Effector memory CD8-positive, alpha-beta T cell (primary cell): ENCODE measurements at regions not wholly inside any gene's neighbourhood (a gene's known extent, or its start where the extent isn't known, plus 50 kb on each side); places are given as distances from the start of the nearest gene placed in this dataset.

Experiments used
- ATAC-seq: fragments of 150-1000 bp; cut with Tn5 transposase; replicated peaks from 2 replicates; pipeline ENCODE4 v1.10.0; 2021; ENCODE audit warnings: mild to moderate bottlenecking, moderate library complexity
- DNase-seq, 3 experiments: peaks; one replicate each; pipeline ENCODE4 v3.0.0; 2021
- H3K27ac Mint-ChIP-seq, 2 donors: one replicate each; pipeline ENCODE4 v1.8.0; 2022; ENCODE audit warnings: mild to moderate bottlenecking in 2 of 2, mixed read lengths in 2 of 2, moderate library complexity in 2 of 2
- H3K27me3 Mint-ChIP-seq, 2 donors: one replicate each; pipeline ENCODE4 v1.8.0; 2022; ENCODE audit warnings: mixed read lengths in 2 of 2
- H3K36me3 Mint-ChIP-seq: one replicate; pipeline ENCODE4 v1.8.0; 2022; ENCODE audit warnings: mild to moderate bottlenecking, moderate library complexity, mixed read lengths; ENCODE audit not compliant: insufficient read depth
- H3K4me1 Mint-ChIP-seq, 2 donors: one replicate each; pipeline ENCODE4 v1.8.0; 2022; ENCODE audit warnings: low read depth in 2 of 2, mixed read lengths in 2 of 2
- H3K4me3 Mint-ChIP-seq, 2 donors: one replicate each; pipeline ENCODE4 v1.8.0; 2022; ENCODE audit warnings: mild to moderate bottlenecking in 2 of 2, mixed read lengths in 2 of 2, moderate library complexity in 2 of 2
- H3K9me3 Mint-ChIP-seq, 2 donors: one replicate each; pipeline ENCODE4 v1.8.0; 2022; ENCODE audit warnings: mixed read lengths in 2 of 2

GRCh38 chr1:81329041-81329440 is 471.7 kb upstream of the ADGRL2 start:
- H3K27ac Mint-ChIP-seq: no peak overlapping the region
- DNase-seq: no peak
- no peaks in the 10 kb centered on the region for H3K27me3 Mint-ChIP-seq

GRCh38 chr1:81327743-81328142 is 473.0 kb upstream of the ADGRL2 start:
- H3K27ac Mint-ChIP-seq: no peak overlapping the region
- no peaks in the 10 kb centered on the region for H3K36me3 Mint-ChIP-seq
- peaks cover 15% of the 10 kb centered on the region in 2 donors for H3K9me3 Mint-ChIP-seq
- no peak for ATAC-seq
- H3K27me3 Mint-ChIP-seq: no peaks in the 10 kb centered on the region
- no peaks in the 10 kb centered on the region for H3K4me1 Mint-ChIP-seq
- DNase-seq: no peak
- H3K4me3 Mint-ChIP-seq: no peak overlapping the region

More at GRCh38 chr1:81329041-81329440, 471.7 kb upstream of the ADGRL2 start:
- H3K4me1 Mint-ChIP-seq: no peaks in the 10 kb centered on the region
- H3K4me3 Mint-ChIP-seq: no peak overlapping the region
- no peaks in the 10 kb centered on the region for H3K36me3 Mint-ChIP-seq
- H3K9me3 Mint-ChIP-seq: peaks cover 10 to 11% of the 10 kb centered on the region in 2 donors
- no peak for ATAC-seq

GRCh38 chr1:81327103-81327710 is 473.5 kb upstream of the ADGRL2 start:
- no peaks in the 10 kb centered on the region for H3K27me3 Mint-ChIP-seq
- no peaks in the 10 kb centered on the region for H3K4me1 Mint-ChIP-seq
- ATAC-seq: no peak
- peaks cover 15 to 16% of the 10 kb centered on the region in 2 donors for H3K9me3 Mint-ChIP-seq
- DNase-seq: no peak
- no peak overlapping the region for H3K27ac Mint-ChIP-seq
- H3K36me3 Mint-ChIP-seq: no peaks in the 10 kb centered on the region
- no peak overlapping the region for H3K4me3 Mint-ChIP-seq

- H3K27ac Mint-ChIP-seq: no peak overlapping the region
- no peaks in the 10 kb centered on the region for H3K36me3 Mint-ChIP-seq
- no peaks in the 10 kb centered on the region for H3K27me3 Mint-ChIP-seq
- no peak overlapping the region for H3K4me3 Mint-ChIP-seq
- H3K4me1 Mint-ChIP-seq: no peaks in the 10 kb centered on the region
- H3K9me3 Mint-ChIP-seq: peaks cover 15 to 16% of the 10 kb centered on the region in 2 donors
- ATAC-seq (no peak), DNase-seq (no peak)
Observed at GRCh38 chr1:81326212-81326611, 474.5 kb upstream of the ADGRL2 start.

GRCh38 chr1:81325397-81325796 is 475.3 kb upstream of the ADGRL2 start:
- H3K4me1 Mint-ChIP-seq: no peaks in the 10 kb centered on the region
- no peak overlapping the region for H3K27ac Mint-ChIP-seq
- no peaks in the 10 kb centered on the region for H3K27me3 Mint-ChIP-seq
- ATAC-seq (no peak), DNase-seq (no peak)
- H3K4me3 Mint-ChIP-seq: no peak overlapping the region
- H3K9me3 Mint-ChIP-seq: peaks cover 15 to 16% of the 10 kb centered on the region in 2 donors
- no peaks in the 10 kb centered on the region for H3K36me3 Mint-ChIP-seq

- no peak for ATAC-seq
- peaks cover 15 to 16% of the 10 kb centered on the region in 2 donors for H3K9me3 Mint-ChIP-seq
- H3K36me3 Mint-ChIP-seq: no peaks in the 10 kb centered on the region
- H3K27ac Mint-ChIP-seq: no peak overlapping the region
- no peaks in the 10 kb centered on the region for H3K27me3 Mint-ChIP-seq
- no peak overlapping the region for H3K4me3 Mint-ChIP-seq
- DNase-seq: no peak
- H3K4me1 Mint-ChIP-seq: no peaks in the 10 kb centered on the region
Observed at GRCh38 chr1:81323862-81324261, 476.9 kb upstream of the ADGRL2 start.

- Mint-ChIP-seq H3K4me1 (no peaks in the 10 kb centered on the region), H3K36me3 (no peaks in the 10 kb centered on the region), H3K27ac (no peak overlapping the region), H3K4me3 (no peak overlapping the region), H3K9me3 (peaks cover 0 to 2% of the 10 kb centered on the region in 2 donors), H3K27me3 (no peaks in the 10 kb centered on the region)
- ATAC-seq: no peak
- no peak for DNase-seq
Observed at GRCh38 chr1:81317191-81317590, 483.5 kb upstream of the ADGRL2 start.

- no peak for DNase-seq
- Mint-ChIP-seq H3K9me3 (peaks cover 0 to 4% of the 10 kb centered on the region in 2 donors), H3K4me3 (no peak overlapping the region), H3K27me3 (no peaks in the 10 kb centered on the region), H3K4me1 (no peaks in the 10 kb centered on the region), H3K36me3 (no peaks in the 10 kb centered on the region), H3K27ac (no peak overlapping the region)
- no peak for ATAC-seq
Observed at GRCh38 chr1:81314513-81315233, 486.1 kb upstream of the ADGRL2 start.

- H3K27me3 Mint-ChIP-seq: no peaks in the 10 kb centered on the region
Observed at GRCh38 chr1:81313289-81313688, 487.4 kb upstream of the ADGRL2 start.

GRCh38 chr1:81312272-81312754 is 488.4 kb upstream of the ADGRL2 start:
- no peaks in the 10 kb centered on the region for H3K36me3 Mint-ChIP-seq
- DNase-seq: no peak
- no peak for ATAC-seq
- H3K27ac Mint-ChIP-seq: no peak overlapping the region
- H3K27me3 Mint-ChIP-seq: no peaks in the 10 kb centered on the region
- peaks cover 0 to 6% of the 10 kb centered on the region in 2 donors for H3K9me3 Mint-ChIP-seq
- H3K4me3 Mint-ChIP-seq: no peak overlapping the region
- no peaks in the 10 kb centered on the region for H3K4me1 Mint-ChIP-seq

More at GRCh38 chr1:81313289-81313688, 487.4 kb upstream of the ADGRL2 start:
- no peak for DNase-seq
- Mint-ChIP-seq H3K4me3 (no peak overlapping the region), H3K27ac (no peak overlapping the region), H3K36me3 (no peaks in the 10 kb centered on the region), H3K4me1 (no peaks in the 10 kb centered on the region), H3K9me3 (peaks cover 0 to 6% of the 10 kb centered on the region in 2 donors)
- no peak for ATAC-seq

- Mint-ChIP-seq H3K9me3 (peaks cover 0 to 4% of the 10 kb centered on the region in 2 donors), H3K27ac (no peak overlapping the region), H3K4me1 (no peaks in the 10 kb centered on the region), H3K27me3 (no peaks in the 10 kb centered on the region), H3K36me3 (no peaks in the 10 kb centered on the region), H3K4me3 (no peak overlapping the region)
- DNase-seq: no peak
- ATAC-seq: no peak
Observed at GRCh38 chr1:81310250-81310649, 490.5 kb upstream of the ADGRL2 start.

- peaks cover 3 to 4% of the 10 kb centered on the region in 2 donors for H3K9me3 Mint-ChIP-seq
- H3K4me1 Mint-ChIP-seq: no peaks in the 10 kb centered on the region
- H3K27ac Mint-ChIP-seq: no peak overlapping the region
- H3K36me3 Mint-ChIP-seq: no peaks in the 10 kb centered on the region
- no peak for DNase-seq
- no peak overlapping the region for H3K4me3 Mint-ChIP-seq
- H3K27me3 Mint-ChIP-seq: no peaks in the 10 kb centered on the region
- no peak for ATAC-seq
Observed at GRCh38 chr1:81308191-81308590, 492.5 kb upstream of the ADGRL2 start.

GRCh38 chr1:81307786-81308185 is 492.9 kb upstream of the ADGRL2 start:
- Mint-ChIP-seq H3K27me3 (no peaks in the 10 kb centered on the region), H3K27ac (no peak overlapping the region), H3K9me3 (peaks cover 7 to 8% of the 10 kb centered on the region in 2 donors), H3K36me3 (no peaks in the 10 kb centered on the region), H3K4me1 (no peaks in the 10 kb centered on the region), H3K4me3 (no peak overlapping the region)
- no peak for DNase-seq
- no peak for ATAC-seq

GRCh38 chr1:81305997-81306452 is 494.7 kb upstream of the ADGRL2 start:
- no peaks in the 10 kb centered on the region for H3K27me3 Mint-ChIP-seq
- DNase-seq: no peak
- H3K27ac Mint-ChIP-seq: no peak overlapping the region
- ATAC-seq: no peak
- H3K4me3 Mint-ChIP-seq: no peak overlapping the region
- H3K4me1 Mint-ChIP-seq: no peaks in the 10 kb centered on the region
- no peaks in the 10 kb centered on the region for H3K36me3 Mint-ChIP-seq
- H3K9me3 Mint-ChIP-seq: peaks cover 9% of the 10 kb centered on the region in 2 donors
